WTC11 (cell line): ENCODE measurements at regions not wholly inside any gene's neighbourhood (a gene's known extent, or its start where the extent isn't known, plus 50 kb on each side); places are given as distances from the start of the nearest gene placed in this dataset.

Source experiments
- ATAC-seq: fragments of 200-7000 bp; cut with Tn5 transposase; 2 replicates; pipeline ENCODE4 v1.10.0; 2021; ENCODE audit warnings: mild to moderate bottlenecking, moderate library complexity
- CTCF ChIA-PET: fragments of 300-600 bp; sonication (Branson Sonifier 250); formaldehyde crosslinking; loops from one replicate; lab custom pipeline; 2021; ENCODE audit warnings: antibody characterized with exemption; lab: Charles Lee
- POLR2A ChIA-PET: fragments of 350-600 bp; sonication (Branson Sonifier 250); formaldehyde crosslinking; loops from one replicate; lab custom pipeline; 2021; ENCODE audit warnings: antibody characterized with exemption; lab: Charles Lee
- DNase-seq: peaks from one replicate; pipeline ENCODE4 v3.0.0; 2021; ENCODE audit warnings: low spot score
- H3K27ac Mint-ChIP-seq: 2 replicates; pipeline ENCODE4 v1.8.0; 2021; ENCODE audit warnings: mixed read lengths
- H3K27me3 Mint-ChIP-seq: 2 replicates; pipeline ENCODE4 v1.8.0; 2021; ENCODE audit warnings: low read depth, mild to moderate bottlenecking, moderate library complexity, mixed read lengths
- H3K36me3 Mint-ChIP-seq: 2 replicates; pipeline ENCODE4 v1.8.0; 2021; ENCODE audit warnings: mixed read lengths
- H3K4me1 Mint-ChIP-seq: 2 replicates; pipeline ENCODE4 v1.8.0; 2022; ENCODE audit warnings: mixed read lengths
- H3K4me3 Mint-ChIP-seq: 2 replicates; pipeline ENCODE4 v1.8.0; 2021; ENCODE audit warnings: mild to moderate bottlenecking, moderate library complexity, mixed read lengths
- H3K9me3 Mint-ChIP-seq: 2 replicates; pipeline ENCODE4 v1.8.0; 2021; ENCODE audit warnings: mixed read lengths
- ATF3 ChIP-seq: sonication (generic); formaldehyde crosslinking; conservative IDR thresholded peaks from 2 replicates; pipeline ENCODE4 v1.8.1; 2022; ENCODE audit warnings: mild to moderate bottlenecking, missing genetic modification reagents
- ATF6 ChIP-seq: sonication (generic); formaldehyde crosslinking; IDR thresholded peaks from 2 replicates; pipeline ENCODE4 v1.8.1; 2023; ENCODE audit warnings: mild to moderate bottlenecking, missing genetic modification reagents
- CDX4 ChIP-seq: fragments of 250-450 bp; sonication (Bioruptor Pico); IDR thresholded peaks from 2 replicates; pipeline ENCODE4 v1.9.0; 2021; ENCODE audit warnings: moderate library complexity, mild to moderate bottlenecking, inconsistent platforms, borderline replicate concordance
- CTCF ChIP-seq: fragments of 200-600 bp; IDR thresholded peaks from 2 replicates; pipeline ENCODE4 v1.8.0; 2022; ENCODE audit warnings: antibody characterized with exemption
- ELF4 ChIP-seq: sonication (generic); formaldehyde crosslinking; IDR thresholded peaks from 2 replicates; pipeline ENCODE4 v1.8.1; 2022; ENCODE audit warnings: low read depth, mild to moderate bottlenecking, moderate library complexity, missing genetic modification reagents
- FOXK1 ChIP-seq: sonication (generic); formaldehyde crosslinking; IDR thresholded peaks from 2 replicates; pipeline ENCODE4 v1.8.0; 2022; ENCODE audit warnings: mild to moderate bottlenecking, moderate library complexity, missing genetic modification reagents
- GTF2I ChIP-seq: fragments of 250-450 bp; sonication (Bioruptor Pico); conservative IDR thresholded peaks from 2 replicates; pipeline ENCODE4 v1.4.0; 2021; ENCODE audit warnings: mild to moderate bottlenecking
- HMGA2 ChIP-seq: fragments of 250-450 bp; sonication (Bioruptor Pico); IDR thresholded peaks from 2 replicates; pipeline ENCODE4 v1.4.0; 2021; ENCODE audit warnings: mild to moderate bottlenecking, moderate library complexity
- IRF1 ChIP-seq: sonication (generic); formaldehyde crosslinking; IDR thresholded peaks from 2 replicates; pipeline ENCODE4 v1.8.0; 2023; ENCODE audit warnings: missing genetic modification reagents
- IRF2 ChIP-seq: sonication (generic); formaldehyde crosslinking; IDR thresholded peaks from 2 replicates; pipeline ENCODE4 v1.8.0; 2022; ENCODE audit warnings: low read depth, missing genetic modification reagents, borderline replicate concordance
- JUN ChIP-seq: sonication (generic); formaldehyde crosslinking; IDR thresholded peaks from 2 replicates; pipeline ENCODE4 v1.8.0; 2023; ENCODE audit warnings: mild to moderate bottlenecking, missing genetic modification reagents
- MYBL2 ChIP-seq: sonication (generic); formaldehyde crosslinking; IDR thresholded peaks from 2 replicates; pipeline ENCODE4 v1.8.1; 2023; ENCODE audit warnings: mild to moderate bottlenecking, moderate library complexity, missing genetic modification reagents
- NFE2L1 ChIP-seq: sonication (generic); formaldehyde crosslinking; IDR thresholded peaks from 2 replicates; pipeline ENCODE4 v1.8.1; 2023; ENCODE audit warnings: missing genetic modification reagents
- NR1H2 ChIP-seq: sonication (generic); formaldehyde crosslinking; IDR thresholded peaks from 2 replicates; pipeline ENCODE4 v1.9.0; 2021; ENCODE audit warnings: mild to moderate bottlenecking, moderate library complexity, missing genetic modification reagents
- PRRX2 ChIP-seq: fragments of 250-450 bp; sonication (Bioruptor Pico); IDR thresholded peaks from 2 replicates; pipeline ENCODE4 v1.8.0; 2021; ENCODE audit warnings: mild to moderate bottlenecking
- RORB ChIP-seq: fragments of 250-450 bp; sonication (Bioruptor Pico); IDR thresholded peaks from 2 replicates; pipeline ENCODE4 v1.9.0; 2021; ENCODE audit warnings: mild to moderate bottlenecking
- ZMAT4 ChIP-seq: fragments of 250-450 bp; sonication (Bioruptor Pico); IDR thresholded peaks from 2 replicates; pipeline ENCODE4 v1.9.0; 2021; ENCODE audit warnings: mild to moderate bottlenecking
- ZNF232 ChIP-seq: sonication (generic); formaldehyde crosslinking; IDR thresholded peaks from 2 replicates; pipeline ENCODE4 v1.8.0; 2022; ENCODE audit warnings: mild to moderate bottlenecking, missing genetic modification reagents
- ZNF263 ChIP-seq: sonication (generic); formaldehyde crosslinking; IDR thresholded peaks from 2 replicates; pipeline ENCODE4 v1.8.1; 2022; ENCODE audit warnings: low read depth, mild to moderate bottlenecking, moderate library complexity, missing genetic modification reagents
- ZNF396 ChIP-seq: fragments of 250-450 bp; sonication (Bioruptor Pico); IDR thresholded peaks from 2 replicates; pipeline ENCODE4 v1.8.0; 2021; ENCODE audit warnings: mild to moderate bottlenecking, moderate library complexity, borderline replicate concordance
- ZNF532 ChIP-seq: fragments of 250-450 bp; sonication (Bioruptor Pico); IDR thresholded peaks from 2 replicates; pipeline ENCODE4 v1.9.0; 2021; ENCODE audit warnings: mild to moderate bottlenecking, borderline replicate concordance
- ZNF671 ChIP-seq: fragments of 250-450 bp; sonication (Bioruptor Pico); IDR thresholded peaks from 2 replicates; pipeline ENCODE4 v1.8.0; 2021; ENCODE audit warnings: mild to moderate bottlenecking

- ATAC-seq = no peak
- no peak overlapping the region for H3K4me3 Mint-ChIP-seq
Measured at GRCh38 chr10:25699631-25700030, 234.4 kb upstream of the MYO3A start.

GRCh38 chr10:25701652-25702051 lies 232.4 kb upstream of the MYO3A start:
- ATAC-seq = peak; percentile 58
- peaks cover 10% of the 10 kb centered on the region for H3K4me1 Mint-ChIP-seq
- peaks cover 4% of the 10 kb centered on the region; the same call in 1 of the 2 replicates for H3K9me3 Mint-ChIP-seq
- ChIA-PET CTCF (interaction anchor here (0.6 to 1.2 kb wide), 11 partner anchors 9 to 568 kb away, joined by 3 to 8 read pairs (median 3); no protein-coding TSS in a partner anchor), POLR2A (interaction anchor here (0.6 kb wide), 1 partner anchor 602 kb away, joined by 4 read pairs; no protein-coding TSS in a partner anchor)
- H3K27ac Mint-ChIP-seq = no peak overlapping the region
- peak; percentile 46 for DNase-seq
- H3K27me3 Mint-ChIP-seq = no peaks in the 10 kb centered on the region
- H3K36me3 Mint-ChIP-seq = no peaks in the 10 kb centered on the region
- no peak overlapping the region for H3K4me3 Mint-ChIP-seq
- no peak for TF ChIP-seq CDX4
- TF ChIP-seq ATF6 (CRISPR knock-in tag) = no peak
- TF ChIP-seq NR1H2 (CRISPR knock-in tag) = no peak
- no peak for TF ChIP-seq ATF3
- TF ChIP-seq ZNF232 = no peak
- TF ChIP-seq ZNF396 = no peak
- TF ChIP-seq GTF2I (CRISPR knock-in tag) = no peak

More at GRCh38 chr10:25699631-25700030, 234.4 kb upstream of the MYO3A start:
- no peaks in the 10 kb centered on the region for H3K27me3 Mint-ChIP-seq
- H3K9me3 Mint-ChIP-seq = no peaks in the 10 kb centered on the region
- H3K4me1 Mint-ChIP-seq = peaks cover 8% of the 10 kb centered on the region
- DNase-seq = no peak
- CTCF ChIA-PET = no interaction called here
- H3K36me3 Mint-ChIP-seq = no peaks in the 10 kb centered on the region
- no peak for TF ChIP-seq CTCF
- no peak for TF ChIP-seq HMGA2 (CRISPR knock-in tag)
- TF ChIP-seq ZNF263 (CRISPR knock-in tag) = no peak
- TF ChIP-seq FOXK1 (CRISPR knock-in tag) = no peak
- no peak for TF ChIP-seq ELF4 (CRISPR knock-in tag)
- no peak for TF ChIP-seq IRF2 (CRISPR knock-in tag)
- TF ChIP-seq JUN (CRISPR knock-in tag) = no peak
- TF ChIP-seq IRF1 (CRISPR knock-in tag) = no peak
- TF ChIP-seq ZNF671 = no peak
- TF ChIP-seq ZMAT4 (CRISPR knock-in tag) = no peak
- TF ChIP-seq NFE2L1 (CRISPR knock-in tag) = no peak
- TF ChIP-seq ZNF532 = no peak
- TF ChIP-seq RORB = no peak
- no peak for TF ChIP-seq GTF2I (CRISPR knock-in tag)
- no peak for TF ChIP-seq MYBL2 (CRISPR knock-in tag)
- TF ChIP-seq PRRX2 = no peak
- H3K27ac Mint-ChIP-seq = no peak overlapping the region
- POLR2A ChIA-PET = no interaction called here
